Smooth muscle cell (in vitro differentiated cells): ENCODE measurements at regions not wholly inside any gene's neighbourhood (a gene's known extent, or its start where the extent isn't known, plus 50 kb on each side); places are given as distances from the start of the nearest gene placed in this dataset.

ENCODE experiments used
- DNase-seq: peaks from one replicate; lab custom pipeline; 2025; ENCODE audit not compliant: unreplicated experiment; lab: John Stamatoyannopoulos, UW
- H2AFZ ChIP-seq: fragments of 200-600 bp; sonication (generic); 2 replicates; pipeline ENCODE4 v1.6.0; 2016; ENCODE audit warnings: antibody characterized with exemption, low read depth, mild to moderate bottlenecking
- H3F3A ChIP-seq: fragments of 200-600 bp; sonication (generic); 2 replicates; pipeline ENCODE4 v1.6.0; 2017; ENCODE audit warnings: antibody characterized with exemption, low read depth
- H3K27ac ChIP-seq: fragments of 200-600 bp; sonication (generic); 2 replicates; pipeline ENCODE4 v1.5.1; 2016; ENCODE audit warnings: low read depth, mild to moderate bottlenecking
- H3K27me3 ChIP-seq: fragments of 200-600 bp; sonication (generic); 2 replicates; pipeline ENCODE4 v1.6.1; 2016; ENCODE audit warnings: low read depth, mild to moderate bottlenecking
- H3K36me3 ChIP-seq: fragments of 200-600 bp; sonication (generic); 2 replicates; pipeline ENCODE4 v1.5.1; 2016; ENCODE audit warnings: low read depth
- H3K4me1 ChIP-seq: fragments of 200-600 bp; sonication (generic); 2 replicates; pipeline ENCODE4 v1.5.1; 2016; ENCODE audit warnings: low read depth
- H3K4me2 ChIP-seq: fragments of 200-600 bp; sonication (generic); 2 replicates; pipeline ENCODE4 v1.6.0; 2016; ENCODE audit warnings: mild to moderate bottlenecking
- H3K4me3 ChIP-seq: fragments of 200-600 bp; sonication (generic); 2 replicates; pipeline ENCODE4 v1.5.1; 2016; ENCODE audit warnings: mild to moderate bottlenecking
- H3K79me2 ChIP-seq: fragments of 200-600 bp; sonication (generic); 2 replicates; pipeline ENCODE4 v1.6.0; 2016; ENCODE audit warnings: low read depth, mild to moderate bottlenecking
- H3K9ac ChIP-seq: fragments of 200-600 bp; sonication (generic); 2 replicates; pipeline ENCODE4 v1.6.0; 2016; ENCODE audit warnings: low read depth
- H3K9me3 ChIP-seq: fragments of 200-600 bp; sonication (generic); replicated peaks from 2 replicates; pipeline ENCODE4 v1.5.1; 2016; ENCODE audit warnings: low read depth
- H4K20me1 ChIP-seq: fragments of 200-600 bp; sonication (generic); 2 replicates; pipeline ENCODE4 v1.6.0; 2016; ENCODE audit warnings: low read depth
- CTCF ChIP-seq: fragments of 200-600 bp; sonication (generic); IDR thresholded peaks from 2 replicates; pipeline ENCODE4 v1.5.1; 2017; ENCODE audit warnings: borderline replicate concordance, mild to moderate bottlenecking, antibody characterized with exemption; ENCODE audit not compliant: insufficient read depth, poor library complexity, severe bottlenecking
- WGBS: methylation state at CpG from one replicate; pipeline ENCODE4 v1.1.7; 2016; ENCODE audit warnings: low lambda C conversion rate; 5-methylcytosine and 5-hydroxymethylcytosine counted together

DNA sequence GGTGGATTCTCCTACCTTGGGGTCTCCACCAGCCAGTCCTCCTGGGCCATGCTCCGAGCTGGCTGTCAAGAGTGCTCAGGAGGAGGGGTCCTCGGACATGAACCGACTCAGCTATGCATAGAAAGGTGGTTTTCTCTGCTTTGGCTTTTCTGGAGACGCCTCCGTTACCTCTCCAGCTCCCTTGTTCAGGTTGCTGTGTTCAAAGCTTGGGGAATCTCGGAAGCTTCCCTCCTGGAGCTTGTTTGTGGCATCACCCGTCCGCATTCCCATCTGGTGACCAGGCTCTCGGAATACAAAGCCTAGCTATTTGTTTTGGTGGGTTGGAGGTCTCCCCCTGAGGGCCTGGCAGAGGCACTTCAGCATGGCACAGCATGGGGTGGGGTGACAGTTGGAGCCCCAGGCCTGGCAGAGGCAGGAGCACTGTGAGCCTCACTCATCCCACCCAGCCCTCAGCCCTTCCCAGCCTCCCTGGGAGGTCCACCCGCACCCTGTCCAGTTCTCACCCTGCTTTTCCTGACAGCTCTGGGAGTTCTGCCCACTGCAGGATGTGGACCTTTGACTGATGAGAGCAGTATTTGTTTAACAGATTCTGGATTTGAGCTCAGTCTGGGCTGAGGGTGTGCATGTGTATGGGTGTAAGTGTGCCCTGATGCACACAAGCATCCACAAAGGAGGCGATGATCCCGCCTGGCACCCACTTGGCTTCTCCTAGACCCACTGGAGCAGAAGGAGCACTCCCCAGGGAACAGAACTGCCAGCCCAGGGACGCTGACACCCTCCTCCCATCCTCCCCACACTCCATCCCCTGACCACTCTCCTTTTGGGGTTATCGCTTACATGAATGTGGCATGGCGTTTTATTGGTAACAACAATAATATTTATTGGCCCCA is 107.3 kb upstream of the HS6ST1 start:
- peaks cover 11% of the 10 kb centered on the region for H3K4me1 ChIP-seq
- DNase-seq: no peak
- H3K79me2 ChIP-seq: no peaks in the 10 kb centered on the region
- H3K27ac ChIP-seq: no peak overlapping the region
- no peak overlapping the region for H3K4me2 ChIP-seq
- no peaks in the 10 kb centered on the region for H3F3A ChIP-seq
- TF ChIP-seq CTCF: no peak
- 87% methylated on average over 15 of the region's 15 CpGs for WGBS
- no peaks in the 10 kb centered on the region for H3K27me3 ChIP-seq
- peaks cover 5% of the 10 kb centered on the region for H3K36me3 ChIP-seq
- no peak overlapping the region for H3K4me3 ChIP-seq
- no peaks in the 10 kb centered on the region for H4K20me1 ChIP-seq
- no peak overlapping the region for H3K9ac ChIP-seq
- H2AFZ ChIP-seq: no peak overlapping the region
- H3K9me3 ChIP-seq: no peaks in the 10 kb centered on the region

- H3K4me2 ChIP-seq: no peak overlapping the region
- no peaks in the 10 kb centered on the region for H3F3A ChIP-seq
- H2AFZ ChIP-seq: no peak overlapping the region
- peaks cover 11% of the 10 kb centered on the region for H3K4me1 ChIP-seq
- no peak overlapping the region for H3K27ac ChIP-seq
- H3K9me3 ChIP-seq: no peaks in the 10 kb centered on the region
- H3K4me3 ChIP-seq: no peak overlapping the region
- H3K36me3 ChIP-seq: peaks cover 5% of the 10 kb centered on the region
- no peak for TF ChIP-seq CTCF
- H3K9ac ChIP-seq: no peak overlapping the region
- no peak for DNase-seq
- H3K79me2 ChIP-seq: no peaks in the 10 kb centered on the region
- H4K20me1 ChIP-seq: no peaks in the 10 kb centered on the region
- H3K27me3 ChIP-seq: peaks cover 7% of the 10 kb centered on the region
- whole genome bisulfite sequencing: 63% methylated on average over 5 of the region's 5 CpGs
These were observed 108.7 kb upstream of the HS6ST1 start for GRCh38 chr2:128427413-128427755.

DNA sequence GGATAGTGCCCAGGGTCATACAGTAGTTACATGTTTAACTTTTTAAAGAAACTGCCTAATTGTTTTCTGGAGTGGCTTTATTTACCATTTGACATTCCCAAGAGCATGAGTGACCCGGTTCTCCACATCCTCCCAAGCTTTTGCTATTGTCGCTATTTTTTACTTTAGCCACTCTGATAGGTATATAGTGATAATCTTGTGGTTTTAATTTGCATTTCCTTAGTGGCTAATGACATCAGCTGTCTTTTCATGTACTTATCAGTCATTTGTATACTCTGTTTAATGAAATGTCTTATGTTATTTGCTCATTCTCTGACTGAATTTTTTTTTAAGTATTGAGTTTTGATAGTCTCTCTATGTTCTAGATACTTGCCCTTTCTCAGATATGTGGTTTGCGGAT is 109.7 kb upstream of the HS6ST1 start:
- Histone ChIP-seq H3K27ac (no peak overlapping the region), H4K20me1 (no peaks in the 10 kb centered on the region), H3K79me2 (no peaks in the 10 kb centered on the region), H3K4me2 (no peak overlapping the region), H3F3A (no peaks in the 10 kb centered on the region), H3K9ac (no peak overlapping the region), H3K27me3 (peaks cover 10% of the 10 kb centered on the region), H3K36me3 (peaks cover 5% of the 10 kb centered on the region), H3K4me1 (peaks cover 11% of the 10 kb centered on the region), H3K9me3 (no peaks in the 10 kb centered on the region), H2AFZ (no peak overlapping the region), H3K4me3 (no peak overlapping the region)
- DNase-seq: no peak
- 81% methylated on average over 3 of the region's 3 CpGs for whole genome bisulfite sequencing
- no peak for TF ChIP-seq CTCF

- Histone ChIP-seq H3K79me2 (no peaks in the 10 kb centered on the region), H3K9ac (no peak overlapping the region), H3K4me1 (no peaks in the 10 kb centered on the region), H3K27ac (no peak overlapping the region), H4K20me1 (no peaks in the 10 kb centered on the region), H2AFZ (no peak overlapping the region), H3K9me3 (no peaks in the 10 kb centered on the region), H3F3A (no peaks in the 10 kb centered on the region), H3K4me2 (no peak overlapping the region), H3K36me3 (peaks cover 5% of the 10 kb centered on the region), H3K27me3 (peaks cover 10% of the 10 kb centered on the region), H3K4me3 (no peak overlapping the region)
- no peak for TF ChIP-seq CTCF
- no peak for DNase-seq
- WGBS: 82% methylated on average over 4 of the region's 4 CpGs
These were observed 113.8 kb upstream of the HS6ST1 start for GRCh38 chr2:128432423-128432822.
